ENCODE measurements at regions not wholly inside any gene's neighbourhood (a gene's known extent, or its start where the extent isn't known, plus 50 kb on each side); places are given as distances from the start of the nearest gene placed in this dataset.
"Not testable (repeated sequence)": the region's sequence is repeated elsewhere in the genome, so short reads cannot be mapped to it uniquely, and the experiment has no call there.

DNA sequence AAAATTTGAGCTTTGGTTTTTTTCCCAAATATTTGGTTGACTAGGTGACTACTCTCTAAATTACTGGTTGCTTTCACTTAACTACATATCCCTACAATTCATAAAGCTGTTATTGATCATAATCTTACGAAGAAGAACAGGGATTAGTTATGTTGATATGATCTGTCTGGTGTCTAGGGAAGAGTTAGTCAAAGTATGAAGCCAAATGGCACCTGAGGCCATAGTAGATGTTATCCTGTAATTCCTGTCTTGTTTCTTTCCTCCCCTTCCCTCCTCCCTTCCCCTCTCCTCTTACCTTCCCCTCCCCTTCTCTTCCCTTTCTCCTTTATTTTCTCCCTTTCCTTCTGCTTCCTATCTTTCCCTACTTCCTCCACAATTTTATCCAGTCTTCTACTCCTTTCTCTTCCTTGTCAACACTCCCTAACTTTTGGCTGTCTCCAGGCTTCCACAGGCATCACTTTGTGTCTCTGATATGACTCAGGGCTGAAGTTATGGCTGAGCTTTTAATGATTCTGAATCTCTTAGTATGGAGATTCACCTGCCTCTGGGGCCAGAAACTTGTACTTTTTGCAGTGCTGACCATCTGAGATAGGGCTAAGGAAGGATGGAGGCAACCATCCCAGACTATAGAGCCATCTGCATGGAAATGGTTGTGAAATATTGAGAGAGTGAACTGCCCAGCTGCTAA, 149.9 kb upstream of the TCF4 start:
- DNase-seq (ENCODE audit: low read depth in 2 of 2), result no peak

DNA sequence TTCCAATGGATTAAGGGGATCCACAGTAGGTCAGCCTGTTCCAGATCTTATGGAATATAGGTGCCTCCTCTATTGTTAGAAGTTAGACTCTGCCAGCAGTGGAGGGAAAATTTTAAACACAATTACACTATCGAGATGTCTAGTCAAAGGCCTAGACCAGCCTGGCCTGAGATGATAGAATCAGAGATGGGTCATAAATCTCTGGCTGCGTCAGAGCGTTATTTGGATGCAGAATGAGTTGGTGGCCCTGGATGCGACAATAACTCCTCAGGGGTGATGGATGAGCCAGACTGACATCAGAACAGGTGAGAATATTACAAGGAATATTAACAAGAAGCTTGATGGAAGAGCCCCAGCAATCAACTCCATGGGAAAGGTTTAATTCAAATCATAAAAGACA, 149.3 kb upstream of the TCF4 start:
- DNase-seq (ENCODE audit: low read depth in 2 of 2), result no peak

DNA sequence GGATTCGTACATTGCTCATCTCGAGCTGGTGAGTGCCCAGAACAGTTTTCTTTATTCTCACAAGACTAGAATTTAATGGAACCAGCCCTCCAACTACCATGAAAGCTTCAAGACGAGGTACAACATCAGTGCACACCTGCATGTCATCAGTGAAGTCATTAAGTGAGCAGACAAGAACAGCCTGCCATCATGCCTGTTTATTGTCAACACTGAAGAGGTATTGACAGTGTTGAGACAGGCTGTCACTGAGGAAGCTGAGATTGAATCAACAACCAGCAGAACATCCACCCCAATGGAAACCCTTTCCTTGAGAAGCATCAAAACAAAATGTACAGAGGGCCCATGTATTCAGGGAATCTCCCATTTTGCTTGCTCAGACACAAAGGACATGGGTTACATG, 148.0 kb upstream of the TCF4 start:
- no peak for DNase-seq (ENCODE audit: low read depth in 2 of 2)

DNA sequence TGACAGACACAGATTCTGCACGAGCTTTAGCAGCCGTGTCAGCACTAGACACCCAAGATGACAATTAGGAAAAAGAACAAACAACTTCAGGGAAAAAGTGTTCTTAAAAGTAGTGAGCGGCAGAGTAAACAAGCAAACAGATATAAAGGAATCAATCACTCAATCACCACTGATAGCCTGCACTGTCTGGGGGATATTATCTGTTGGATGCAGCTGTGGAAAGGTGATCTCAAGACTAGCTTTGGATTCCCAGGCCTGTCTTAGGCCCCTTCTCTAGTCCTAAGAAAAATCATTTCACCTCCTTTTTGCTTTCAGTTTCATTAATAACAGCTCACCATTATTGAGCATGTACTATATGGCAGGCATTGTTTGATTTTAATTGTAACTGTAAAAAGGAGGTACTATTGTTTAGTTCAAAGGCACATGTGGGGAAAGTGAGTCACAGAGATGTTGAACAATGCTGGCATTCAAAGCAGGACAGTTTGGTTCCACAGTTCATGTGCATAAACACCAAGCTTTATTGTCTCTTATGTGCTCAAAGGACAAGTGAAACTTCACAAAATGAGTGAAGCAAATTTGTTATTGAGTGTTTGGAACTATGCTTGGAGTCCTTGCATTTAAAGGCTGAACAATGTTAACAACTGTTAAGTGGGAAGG, 147.3 kb upstream of the TCF4 start:
- no peak for DNase-seq (ENCODE audit: low read depth in 2 of 2)

DNA sequence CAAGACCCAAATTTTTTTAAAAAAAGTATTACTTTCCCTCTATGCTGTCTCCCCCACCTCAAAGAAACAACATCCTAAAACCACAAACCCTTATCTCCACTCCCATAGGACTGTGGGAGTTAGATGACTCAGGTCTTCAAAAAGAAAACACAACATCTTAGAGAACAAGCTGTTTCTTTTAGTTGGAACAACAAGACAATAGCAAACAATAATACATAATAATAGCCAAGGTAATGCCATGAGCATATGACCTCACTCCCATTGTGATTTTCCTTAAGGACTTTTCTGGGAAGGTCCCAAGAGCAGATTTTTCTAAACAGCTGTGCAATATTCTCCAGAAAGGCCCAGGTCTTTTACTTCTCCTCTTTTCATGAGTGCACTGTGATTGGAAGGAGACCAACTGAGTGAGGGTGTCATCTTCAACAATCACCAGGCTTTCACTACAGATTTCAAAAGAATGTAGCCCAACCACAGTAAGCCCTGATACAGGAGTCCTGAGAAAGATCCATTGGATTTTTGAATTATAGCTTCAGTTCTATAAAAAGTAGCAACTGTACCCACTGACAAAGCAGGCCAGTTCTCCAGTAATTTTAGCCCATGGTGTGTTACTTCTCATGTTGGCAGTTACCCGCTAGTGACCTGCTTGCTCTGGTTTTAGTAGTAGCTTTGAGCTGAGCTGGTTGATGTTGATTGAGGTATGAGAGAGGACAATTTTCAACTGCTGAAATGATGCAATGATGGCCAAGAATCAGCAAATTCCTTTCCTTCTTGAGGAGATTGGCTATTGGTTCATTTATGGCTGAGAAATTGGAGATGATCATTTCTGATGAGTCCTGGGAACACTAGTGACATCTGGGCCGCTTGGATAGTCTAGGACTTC, 144.5 kb upstream of the TCF4 start:
- no peak for DNase-seq (ENCODE audit: low read depth in 2 of 2)

DNA sequence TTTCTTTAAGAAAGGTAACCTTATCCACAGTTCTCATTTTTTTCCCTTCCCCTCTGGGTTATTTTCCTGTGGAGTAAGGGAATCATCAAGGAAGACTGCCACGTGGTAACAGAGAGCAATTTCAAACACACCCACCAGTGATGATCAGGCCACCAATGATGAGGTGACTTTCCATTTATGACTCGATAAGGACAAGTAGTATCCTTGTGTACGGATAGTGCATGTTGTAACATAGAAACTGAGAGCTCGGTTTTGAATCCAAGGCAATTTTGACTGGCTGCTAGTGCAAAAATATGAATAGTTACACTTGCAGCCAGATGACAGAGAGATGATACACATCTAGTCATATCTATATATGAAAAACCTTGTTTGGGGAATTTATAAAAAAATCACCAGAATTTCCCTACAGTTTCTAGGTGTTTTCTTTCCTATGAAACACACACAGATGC, 143.6 kb upstream of the TCF4 start:
- no peak for DNase-seq (ENCODE audit: low read depth in 2 of 2)

DNA sequence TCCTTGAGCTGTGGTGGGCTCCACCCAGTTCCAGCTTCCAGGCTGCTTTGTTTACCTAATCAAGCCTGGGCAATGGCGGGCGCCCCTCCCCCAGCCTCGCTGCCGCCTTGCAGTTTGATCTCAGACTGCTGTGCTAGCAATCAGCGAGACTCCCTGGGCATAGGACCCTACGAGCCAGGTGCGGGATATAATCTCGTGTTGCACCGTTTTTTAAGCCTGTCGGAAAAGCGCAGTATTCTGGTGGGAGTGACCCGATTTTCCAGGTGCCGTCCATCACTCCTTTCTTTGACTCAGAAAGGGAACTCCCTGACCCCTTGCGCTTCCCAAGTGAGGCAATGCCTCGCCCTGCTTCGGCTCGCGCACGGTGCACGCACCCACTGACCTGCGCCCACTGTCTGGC, 133.0 kb upstream of the TCF4 start:
- DNase-seq (ENCODE audit: low read depth in 2 of 2), result not testable (repeated sequence)

DNA sequence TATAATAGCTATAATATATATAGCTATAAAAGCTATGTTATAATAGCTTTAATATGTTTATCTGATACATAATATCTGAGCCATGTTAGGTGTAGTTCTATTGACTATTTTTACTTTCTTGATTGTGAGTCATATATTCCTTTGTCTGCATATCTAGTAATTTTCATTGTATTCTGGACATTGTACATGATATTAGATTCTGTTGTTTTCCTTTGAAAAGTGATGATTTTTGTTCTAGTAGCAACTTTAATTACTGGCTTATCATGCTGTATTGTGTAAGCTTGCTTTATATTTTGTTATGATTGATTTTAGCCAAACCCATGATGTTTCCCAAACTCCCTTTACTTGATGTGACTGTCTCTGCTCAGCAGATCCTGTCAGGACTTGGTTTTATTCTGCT, 125.7 kb upstream of the TCF4 start:
- DNase-seq (ENCODE audit: low read depth in 2 of 2), result no peak

DNA sequence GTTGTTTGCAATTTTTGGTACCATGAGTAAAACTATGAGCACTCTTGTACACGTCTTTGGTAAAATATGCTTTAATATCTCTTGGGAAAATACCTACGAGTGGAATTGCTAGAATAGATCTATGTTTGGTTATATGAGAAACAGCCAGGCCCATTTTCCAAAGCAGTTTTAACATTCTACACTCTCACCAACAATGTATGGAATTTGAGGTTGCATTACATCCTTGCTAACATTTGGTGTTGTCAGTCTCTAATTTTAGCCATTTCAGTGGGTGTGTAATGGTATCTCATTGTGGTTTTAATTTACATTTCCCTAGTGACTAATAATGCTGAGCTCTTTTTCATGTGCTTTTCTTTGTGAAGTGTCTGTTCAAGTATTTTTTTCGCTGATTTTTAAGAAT, 118.9 kb upstream of the TCF4 start:
- DNase-seq (ENCODE audit: low read depth in 2 of 2), result no peak

DNA sequence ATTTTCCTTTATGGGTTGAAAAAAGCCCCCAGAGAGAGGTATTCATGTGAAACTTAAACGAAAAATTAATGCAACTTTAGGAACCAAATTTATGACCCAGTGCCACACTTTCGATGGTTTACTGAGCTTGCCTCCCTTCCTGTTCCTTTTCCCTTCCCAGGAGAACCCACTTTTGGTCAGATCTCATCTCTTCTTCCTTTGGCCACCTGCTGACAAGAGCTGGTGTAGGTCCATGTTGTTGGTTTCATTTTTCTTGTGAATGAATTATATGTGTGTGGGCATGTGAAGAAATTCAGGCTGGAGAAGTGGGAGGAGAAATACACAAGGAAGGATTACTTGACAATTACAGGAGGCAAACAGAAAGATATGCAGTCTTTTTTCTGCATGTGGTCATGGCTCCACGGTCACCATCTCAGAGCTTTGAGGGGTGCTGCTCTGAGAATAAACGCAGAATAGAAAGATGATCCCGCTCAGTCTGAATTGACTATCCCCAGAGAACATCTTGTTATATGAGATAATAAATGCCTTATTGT, 111.3 kb upstream of the TCF4 start:
- no peak for DNase-seq (ENCODE audit: low read depth in 2 of 2)

DNA sequence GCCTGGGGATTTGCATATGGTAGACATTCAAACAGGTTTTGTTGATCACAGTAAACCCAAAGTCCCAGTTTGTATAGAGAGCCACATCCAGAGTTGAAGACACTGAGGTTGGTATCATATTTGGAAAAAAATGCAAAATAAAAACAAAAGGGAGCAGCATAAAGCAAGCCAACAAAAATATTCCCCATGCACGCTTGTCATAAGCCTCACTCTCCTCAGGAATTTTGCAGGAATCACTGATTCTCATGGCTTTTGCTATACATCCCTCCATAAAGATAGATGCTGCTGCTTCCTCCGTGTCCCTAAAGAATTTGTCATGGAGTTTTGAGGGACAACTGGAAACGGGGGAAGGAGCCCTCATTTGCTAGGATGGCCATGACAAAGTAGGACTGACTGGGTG, 108.8 kb upstream of the TCF4 start:
- DNase-seq (ENCODE audit: low read depth in 2 of 2), result no peak

DNA sequence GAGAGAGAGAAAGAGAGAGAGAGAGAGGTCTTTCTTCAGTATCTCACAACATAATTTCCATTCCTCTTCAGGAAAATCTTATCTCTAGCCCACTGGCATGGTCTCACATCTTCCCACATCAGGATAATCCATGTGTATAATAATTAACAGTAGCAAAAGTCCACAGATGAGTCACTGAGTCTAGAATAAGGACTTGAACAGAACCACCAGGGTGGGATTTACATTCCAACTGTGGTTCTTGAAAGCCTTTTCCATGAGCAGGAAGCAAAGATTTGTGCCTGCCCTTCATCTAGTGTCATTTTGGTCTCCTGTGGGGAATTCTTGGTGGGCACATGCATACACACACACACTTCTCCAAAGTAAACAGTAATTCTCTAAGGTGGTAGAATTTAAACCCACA, 107.1 kb upstream of the TCF4 start:
- no peak for DNase-seq (ENCODE audit: low read depth in 2 of 2)

DNA sequence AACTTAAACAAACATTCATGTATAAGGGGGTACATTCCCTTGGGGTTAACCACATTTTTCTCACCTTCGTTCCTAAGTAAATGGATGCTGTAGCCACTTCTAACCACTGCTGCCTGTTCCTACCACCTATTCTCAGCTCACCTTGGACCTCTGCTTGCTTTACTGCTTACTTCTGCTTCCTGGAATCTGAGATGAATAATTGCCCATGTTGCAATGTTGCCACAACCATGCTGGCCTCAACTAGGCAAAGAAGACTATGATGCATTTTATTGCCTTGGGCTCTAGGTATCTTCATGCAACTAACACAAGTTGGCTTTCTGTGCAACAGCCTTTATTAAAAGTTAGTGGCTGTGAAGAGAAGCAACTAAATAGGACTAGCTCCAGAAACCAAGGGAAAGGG, 106.3 kb upstream of the TCF4 start:
- DNase-seq (ENCODE audit: low read depth in 2 of 2), result no peak

DNA sequence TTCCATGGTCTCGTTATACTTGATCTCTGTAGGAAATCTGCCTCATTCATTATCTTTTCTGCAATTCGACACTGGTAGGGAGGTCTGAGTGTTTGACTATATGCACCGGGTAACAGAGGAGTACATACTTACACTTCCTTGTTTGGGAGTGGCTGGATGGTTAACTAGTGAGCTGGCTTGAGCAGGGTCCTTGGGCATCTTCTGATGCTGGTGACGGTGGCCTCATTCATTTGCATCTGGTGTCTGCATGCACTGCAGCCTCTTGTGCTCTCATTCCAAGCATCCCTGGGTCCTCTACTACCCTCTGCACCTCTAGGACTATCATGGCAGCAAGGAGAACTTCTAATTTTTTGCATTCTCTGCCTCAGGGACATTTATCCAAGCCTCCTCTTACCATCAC, 100.0 kb upstream of the TCF4 start:
- DNase-seq (ENCODE audit: low read depth in 2 of 2), result no peak

DNA sequence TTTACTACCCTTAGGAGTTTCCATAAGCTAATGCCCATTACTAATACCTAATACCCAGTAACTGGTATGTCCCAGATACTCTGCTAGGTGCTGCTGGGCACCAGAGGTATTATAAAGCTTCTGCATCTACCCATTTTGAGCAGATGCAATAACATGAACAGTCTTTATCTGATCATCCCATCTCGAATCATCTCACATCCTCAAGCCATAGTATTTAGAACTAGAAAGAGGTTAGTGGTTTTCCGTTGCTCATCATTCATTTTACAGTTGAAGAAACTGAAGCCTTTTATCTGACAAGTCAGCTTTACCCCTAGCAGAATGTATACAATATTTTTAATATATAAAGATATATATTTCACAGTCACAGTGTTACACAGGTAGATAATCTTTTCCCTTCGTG, 99.1 kb upstream of the TCF4 start:
- DNase-seq (ENCODE audit: low read depth in 2 of 2), result no peak

DNA sequence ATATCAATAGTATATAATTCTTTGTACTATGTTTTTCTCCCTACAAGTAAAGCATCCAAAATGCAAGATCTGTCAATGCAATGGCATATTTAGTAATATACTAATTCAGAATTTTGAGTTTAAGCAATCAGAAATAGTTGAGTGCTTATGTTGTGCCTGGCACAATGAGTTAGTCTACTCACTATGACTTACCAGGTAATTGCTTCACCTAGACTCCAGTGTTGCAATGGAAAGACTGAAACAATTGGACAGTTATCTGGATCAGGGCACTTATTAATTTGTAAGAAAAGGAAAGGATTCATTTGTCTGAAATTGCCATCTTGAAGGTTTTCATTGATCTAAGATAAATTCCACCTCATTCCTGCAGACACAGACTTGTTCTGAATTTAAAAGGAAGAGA, 97.6 kb upstream of the TCF4 start:
- DNase-seq (ENCODE audit: low read depth in 2 of 2), result no peak

DNA sequence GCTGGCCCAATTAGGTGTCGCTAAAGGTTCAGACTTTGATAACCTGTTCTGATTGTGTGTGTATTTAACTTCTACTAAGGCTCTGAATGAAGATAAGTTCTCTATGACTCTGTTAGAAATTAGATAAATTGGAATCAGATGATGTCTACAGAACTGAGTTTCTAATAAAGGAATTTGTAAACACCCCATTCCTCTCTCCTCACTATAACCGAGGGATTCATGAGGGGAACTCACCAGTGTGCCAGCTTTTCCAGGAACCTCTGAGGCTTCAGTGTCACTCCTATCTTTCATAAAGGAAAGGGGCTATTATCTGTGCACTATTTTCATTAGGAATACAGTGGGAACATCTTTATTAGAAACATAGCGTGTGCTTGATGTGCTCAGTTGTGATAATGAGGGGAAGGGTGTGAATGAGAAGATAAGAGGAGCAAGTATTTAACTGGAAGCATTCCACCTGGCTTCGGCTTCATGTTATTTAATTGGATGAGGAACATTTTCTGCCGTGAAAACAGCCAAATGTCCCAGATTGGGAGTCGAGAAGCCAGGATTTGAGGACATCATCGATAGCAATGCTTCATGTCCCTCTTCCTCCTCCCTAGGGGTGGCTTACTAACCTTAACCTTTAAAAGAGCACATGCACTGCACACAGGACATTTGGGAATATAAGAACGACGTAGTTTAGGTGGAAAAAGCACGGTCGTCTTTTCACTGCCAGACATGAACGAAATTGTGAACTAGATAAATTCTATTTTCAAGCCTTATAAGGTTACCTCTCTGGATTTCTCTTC, 84.8 kb upstream of the TCF4 start:
- no peak for DNase-seq (ENCODE audit: low read depth in 2 of 2)

DNA sequence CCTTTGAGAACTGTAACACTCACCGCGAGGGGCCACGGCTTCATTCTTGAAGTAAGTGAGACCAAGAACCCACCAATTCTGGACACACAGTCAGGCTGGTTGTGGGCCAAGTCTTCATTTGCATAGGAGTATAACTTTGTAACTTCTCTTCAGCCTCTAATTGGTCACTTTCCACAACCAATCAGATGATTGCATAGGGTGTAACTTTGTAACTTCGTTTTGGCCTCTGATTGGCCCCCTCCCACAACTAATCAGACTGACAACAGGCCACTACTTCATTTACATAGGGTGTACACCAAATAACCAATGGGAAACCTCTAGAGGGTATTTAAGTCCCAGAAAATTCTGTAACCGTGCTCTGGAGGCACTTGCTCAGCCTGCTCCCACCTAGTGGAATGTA, 77.5 kb upstream of the TCF4 start:
- no peak for DNase-seq (ENCODE audit: low read depth in 2 of 2)

DNA sequence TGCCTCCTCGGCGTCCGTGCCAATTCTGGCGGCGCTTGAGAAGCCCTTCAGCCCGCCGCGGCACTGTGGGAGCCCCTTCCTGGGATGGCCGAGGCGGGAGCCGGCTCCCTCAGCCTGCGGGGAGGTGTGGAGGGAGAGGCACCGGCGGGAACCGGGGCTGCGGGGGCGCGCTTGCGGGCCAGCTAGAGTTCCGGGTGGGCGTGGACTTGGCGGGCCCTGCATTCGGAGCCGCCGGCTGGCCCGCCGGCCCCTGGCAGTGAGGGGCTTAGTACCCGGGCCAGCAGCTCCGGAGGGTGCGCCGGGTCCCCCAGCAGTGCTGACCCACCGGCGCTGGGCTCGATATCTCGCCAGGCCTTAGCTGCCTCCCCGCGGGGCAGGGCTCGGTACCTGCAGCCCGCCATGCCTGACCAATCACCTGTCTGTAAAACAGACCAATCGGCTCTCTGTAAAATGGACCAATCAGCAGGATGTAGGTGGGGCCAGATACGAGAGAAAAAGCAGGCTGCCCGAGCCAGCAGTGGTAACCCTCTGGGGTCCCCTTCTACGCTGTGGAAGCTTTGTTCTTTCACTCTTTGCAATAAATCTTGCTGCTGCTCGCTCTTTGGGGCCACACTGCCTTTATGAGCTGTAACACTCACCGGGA, 76.9 kb upstream of the TCF4 start:
- DNase-seq (ENCODE audit: low read depth in 2 of 2), result not testable (repeated sequence)

DNA sequence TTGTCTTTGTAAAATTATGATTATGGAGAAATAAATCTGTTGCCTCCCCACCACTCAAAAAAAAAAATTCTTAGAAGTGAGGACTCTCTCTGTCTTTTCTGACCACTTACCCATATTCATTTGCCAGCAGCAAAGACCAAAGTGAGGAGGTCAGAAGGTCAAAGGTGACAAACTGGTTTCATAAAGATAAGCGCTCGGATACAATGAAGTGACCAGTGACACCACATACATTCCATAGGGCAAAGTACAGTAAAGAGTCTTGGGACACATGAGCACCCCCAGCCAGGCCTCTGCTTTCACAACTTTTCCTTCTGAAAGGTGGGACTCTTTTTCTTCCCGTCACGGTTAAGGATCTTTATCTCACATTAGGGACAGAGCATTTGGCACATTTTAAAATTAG, 75.9 kb upstream of the TCF4 start:
- DNase-seq (ENCODE audit: low read depth in 2 of 2), result no peak

DNA sequence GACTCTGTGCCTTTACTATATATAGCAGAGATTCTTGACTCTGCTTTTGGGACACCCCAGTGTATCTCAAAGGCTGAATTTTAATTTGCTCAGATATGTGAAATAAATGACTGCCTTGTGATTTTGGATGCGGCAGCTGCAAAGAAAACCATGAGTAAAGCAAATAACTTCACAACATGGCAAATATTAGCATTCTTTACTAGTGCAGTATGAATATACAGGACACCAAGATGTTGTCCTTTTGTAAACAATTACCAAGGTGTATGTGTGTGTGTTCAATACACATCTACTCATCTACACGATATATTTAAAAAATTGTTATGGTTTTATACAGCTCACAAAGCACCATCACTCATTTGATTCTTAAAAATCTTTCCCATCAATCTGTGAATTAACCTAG, 70.6 kb upstream of the TCF4 start:
- no peak for DNase-seq (ENCODE audit: low read depth in 2 of 2)

All from stimulated activated CD4-positive, alpha-beta T cell treated with anti-CD3 and anti-CD28 coated beads, Interleukin-4, amount 100 ng/mL, for 48 hours (primary cell).